RWPE1 (cell line): ENCODE measurements at regions not wholly inside any gene's neighbourhood (a gene's known extent, or its start where the extent isn't known, plus 50 kb on each side); places are given as distances from the start of the nearest gene placed in this dataset.

Source experiments
- CTCF ChIA-PET: fragments of 350-600 bp; sonication (Branson Sonifier 250); formaldehyde crosslinking; extraction: SDS; loops from one replicate; lab custom pipeline; 2021; lab: Yijun Ruan, JAX
- POLR2A ChIA-PET: fragments of 400-600 bp; formaldehyde crosslinking; extraction: SDS; loops from one replicate; lab custom pipeline; 2020; ENCODE audit warnings: antibody characterized with exemption; ENCODE audit not compliant: low non-redundant PET; lab: Yijun Ruan, JAX
- DNase-seq: peaks from one replicate; pipeline ENCODE4 v3.0.0; 2012; ENCODE audit warnings: low spot score
- H3K27ac ChIP-seq: fragments of 450-650 bp; 2 replicates; pipeline ENCODE4 v1.5.1; 2017
- CTCF ChIP-seq: fragments of 450-650 bp; conservative IDR thresholded peaks from 2 replicates; pipeline ENCODE4 v1.5.1; 2017; ENCODE audit warnings: low read depth, mild to moderate bottlenecking

DNA sequence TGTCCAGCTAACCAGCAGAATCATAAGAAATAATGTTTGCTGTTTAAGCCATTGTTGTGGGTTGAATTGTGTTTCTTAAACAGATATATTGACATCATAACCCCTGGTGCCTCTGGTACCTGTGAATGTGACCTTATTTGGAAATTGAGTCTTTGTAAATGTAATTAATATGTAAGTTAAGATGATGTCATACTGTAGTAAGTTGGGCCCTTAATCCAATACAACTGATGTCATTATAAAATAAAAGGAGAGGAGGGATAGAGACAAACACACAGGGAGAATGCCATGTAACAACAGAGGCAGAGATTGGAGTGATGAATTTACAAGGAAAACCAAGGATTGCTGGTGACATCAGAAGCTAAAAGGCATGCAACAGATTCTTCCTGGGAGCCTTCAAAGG, 141.4 kb downstream of the ZIC3 start:
- H3K27ac ChIP-seq = no peak overlapping the region
- ChIA-PET CTCF (no interaction called here), POLR2A (no interaction called here)
- TF ChIP-seq CTCF = no peak
- no peak for DNase-seq

- POLR2A ChIA-PET = no interaction called here
- no peak for TF ChIP-seq CTCF
- no peak overlapping the region for H3K27ac ChIP-seq
- CTCF ChIA-PET = no interaction called here
- no peak for DNase-seq
Observed at GRCh38 chrX:137742846-137743245, 176.9 kb downstream of the ZIC3 start.

DNA sequence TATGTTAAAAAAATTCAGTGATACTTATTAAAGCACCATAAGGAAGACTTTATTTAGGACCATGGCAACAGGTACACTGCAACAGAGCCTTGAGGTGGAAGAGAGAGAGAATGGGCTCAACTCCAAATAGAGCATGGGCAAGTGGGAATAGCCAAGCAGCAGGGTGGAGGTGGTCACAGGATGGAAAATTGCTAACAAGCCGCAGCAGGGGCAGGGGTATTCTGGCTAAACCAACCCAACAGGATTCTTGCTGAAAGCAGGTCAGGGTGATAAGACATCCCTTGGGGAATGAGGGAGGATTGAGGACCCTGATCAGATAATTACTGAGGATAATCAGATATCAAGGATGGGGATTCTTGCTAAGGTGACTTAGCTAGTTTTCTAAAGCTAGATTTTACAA, 177.5 kb downstream of the ZIC3 start:
- TF ChIP-seq CTCF = no peak
- ChIA-PET CTCF (no interaction called here), POLR2A (no interaction called here)
- no peak for DNase-seq
- no peak overlapping the region for H3K27ac ChIP-seq

- no peak for DNase-seq
- no peak for TF ChIP-seq CTCF
- CTCF ChIA-PET = no interaction called here
- H3K27ac ChIP-seq = no peak overlapping the region
- POLR2A ChIA-PET = no interaction called here
Observed at GRCh38 chrX:137746289-137746688, 180.4 kb downstream of the ZIC3 start.

GRCh38 chrX:137747244-137748043, 181.5 kb downstream of the ZIC3 start:
- no peak for TF ChIP-seq CTCF
- ChIA-PET CTCF (no interaction called here), POLR2A (no interaction called here)
- no peak for DNase-seq
- H3K27ac ChIP-seq = no peak overlapping the region

DNA sequence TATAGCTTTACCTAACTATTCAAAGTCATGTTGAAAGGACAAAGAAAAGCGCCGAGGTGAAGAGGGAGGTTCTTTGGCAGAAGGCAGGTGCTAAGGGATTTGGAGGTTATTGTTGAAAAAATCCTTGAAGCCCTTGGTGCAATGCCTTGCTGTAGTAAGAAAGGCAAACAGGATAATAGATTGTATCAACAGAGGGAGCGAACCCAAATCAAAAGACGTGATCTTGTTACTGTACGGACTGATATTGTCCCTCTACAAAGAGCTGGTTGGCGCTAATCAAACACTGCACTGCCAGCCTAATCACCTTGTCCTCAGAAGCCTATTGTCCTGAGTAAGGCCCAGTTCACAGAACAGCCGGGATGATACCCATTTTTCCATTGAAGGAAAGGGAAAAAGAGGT, 182.9 kb downstream of the ZIC3 start:
- POLR2A ChIA-PET = no interaction called here
- no peak overlapping the region for H3K27ac ChIP-seq
- no peak for TF ChIP-seq CTCF
- no peak for DNase-seq
- CTCF ChIA-PET = no interaction called here
